ENCODE measurements at regions not wholly inside any gene's neighbourhood (a gene's known extent, or its start where the extent isn't known, plus 50 kb on each side); places are given as distances from the start of the nearest gene placed in this dataset.

DNA sequence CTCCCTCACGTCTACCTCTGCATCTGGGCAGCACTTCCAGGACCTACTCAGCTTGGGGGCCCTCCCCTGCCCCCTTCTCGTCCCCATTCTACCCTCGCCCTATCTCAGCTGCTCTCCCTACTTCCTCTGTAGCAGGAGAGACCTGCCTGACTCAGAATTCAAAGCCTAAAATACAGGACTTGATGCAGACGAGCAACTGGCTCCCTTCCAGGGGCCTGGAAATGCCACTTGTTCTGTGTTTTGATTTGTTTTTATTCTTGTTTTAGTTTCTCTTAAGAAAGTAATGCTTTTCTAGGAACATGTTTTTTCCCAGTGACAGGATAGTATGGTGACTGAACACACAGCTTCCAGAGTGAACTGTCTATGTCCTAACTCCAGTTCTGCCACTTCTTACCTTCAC is 320.4 kb upstream of the CDH4 start:
- intact Hi-C loops (cut with micrococcal nuclease), result no loop called here

DNA sequence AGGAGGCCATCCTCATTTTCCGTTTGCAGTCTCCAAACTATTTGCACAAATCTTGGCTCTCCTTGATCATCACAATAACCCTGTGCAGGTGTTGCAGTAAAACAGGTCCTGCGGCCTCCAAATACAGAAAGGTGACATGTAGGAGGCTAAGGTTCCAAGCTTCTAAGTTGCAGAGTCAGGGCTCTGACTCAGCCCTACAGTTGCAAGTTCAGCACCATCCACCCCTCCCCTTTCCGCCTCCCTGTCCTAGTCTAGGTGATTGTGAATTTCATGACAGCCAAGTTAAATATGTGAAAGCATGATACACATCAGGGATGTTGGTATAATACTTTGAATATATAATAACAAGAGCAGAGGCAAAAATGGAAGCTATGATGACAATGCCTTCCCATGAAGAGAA is 317.3 kb upstream of the CDH4 start:
- intact Hi-C loops (cut with micrococcal nuclease), result no loop called here

DNA sequence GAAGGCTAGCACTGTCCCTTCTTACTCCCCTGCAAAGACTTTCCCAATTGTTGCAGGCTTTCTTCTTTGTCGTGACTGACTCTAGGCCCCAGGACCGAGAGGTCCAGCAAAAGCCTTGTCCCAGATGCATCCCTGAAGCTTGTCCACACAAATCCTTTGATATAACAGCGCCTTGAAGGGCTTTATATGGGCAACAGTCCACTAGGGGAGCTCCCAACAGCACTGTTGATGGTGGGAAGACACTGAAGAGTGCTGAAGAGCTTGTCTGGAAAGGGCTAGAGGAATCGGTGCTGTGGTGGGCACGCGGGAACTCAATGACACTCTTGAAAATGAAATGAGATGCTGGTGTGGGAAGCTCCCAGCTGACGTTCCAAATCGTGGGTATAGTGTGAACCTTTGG is 316.1 kb upstream of the CDH4 start:
- intact Hi-C loops (cut with micrococcal nuclease), result no loop called here

DNA sequence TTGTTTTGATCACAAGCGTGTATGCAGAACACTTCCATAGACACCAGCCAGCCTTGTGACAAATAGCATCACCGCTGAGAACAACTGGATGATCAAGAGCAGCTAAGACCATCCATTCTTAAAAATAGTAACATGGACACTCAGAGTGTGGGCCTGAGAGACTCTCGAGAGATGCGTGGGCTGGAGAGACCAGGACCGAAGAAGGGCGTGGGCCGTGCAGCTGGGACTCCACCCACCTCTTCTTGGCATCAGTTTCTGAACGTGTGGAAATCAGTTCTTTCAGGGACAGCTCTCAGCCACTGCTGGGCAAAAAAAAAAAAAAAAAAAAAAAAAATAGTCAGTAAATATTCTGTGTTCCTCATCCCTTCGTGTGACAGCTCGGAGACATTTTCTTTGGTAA is 314.5 kb upstream of the CDH4 start:
- intact Hi-C loops (cut with micrococcal nuclease), result no loop called here

DNA sequence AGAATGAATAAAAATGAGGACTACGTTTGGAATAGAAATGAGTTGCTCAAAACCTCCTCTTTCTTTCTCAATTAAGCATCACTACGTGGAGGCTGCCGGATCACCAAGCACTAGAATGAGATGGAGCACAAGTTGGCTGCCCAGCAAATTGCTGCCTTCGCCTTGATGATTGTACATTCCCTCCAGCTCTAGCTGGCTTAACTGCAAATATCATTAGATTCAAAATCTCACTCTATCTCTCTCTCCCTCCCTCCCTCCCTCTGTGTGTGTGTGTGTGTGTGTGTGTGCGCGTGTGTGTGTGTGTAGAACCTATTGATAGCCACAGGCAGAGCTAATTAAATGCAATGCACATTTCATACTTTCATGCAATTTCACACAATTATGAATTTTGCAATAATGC is 310.7 kb upstream of the CDH4 start:
- intact Hi-C loops (cut with micrococcal nuclease), result no loop called here

DNA sequence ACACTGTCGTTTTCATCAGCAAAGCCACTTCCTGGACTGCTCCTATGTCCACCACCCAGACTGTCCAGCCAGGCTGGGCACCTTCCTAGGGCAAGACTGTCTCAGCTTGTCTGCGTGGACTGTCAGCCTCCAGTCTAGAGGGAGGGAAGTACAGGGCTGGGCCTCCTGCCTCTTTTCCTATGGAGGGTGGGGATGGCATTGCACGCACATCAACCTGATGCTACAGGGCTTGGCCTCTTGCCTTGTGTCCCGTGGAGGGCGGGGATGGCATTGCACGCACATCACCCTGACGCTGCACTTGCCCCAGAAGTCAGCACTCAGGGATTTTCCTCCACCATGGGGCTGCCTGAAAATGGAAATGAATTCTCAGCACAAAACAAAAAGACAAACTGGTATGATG is 304.2 kb upstream of the CDH4 start:
- intact Hi-C loops (cut with micrococcal nuclease), result no loop called here

DNA sequence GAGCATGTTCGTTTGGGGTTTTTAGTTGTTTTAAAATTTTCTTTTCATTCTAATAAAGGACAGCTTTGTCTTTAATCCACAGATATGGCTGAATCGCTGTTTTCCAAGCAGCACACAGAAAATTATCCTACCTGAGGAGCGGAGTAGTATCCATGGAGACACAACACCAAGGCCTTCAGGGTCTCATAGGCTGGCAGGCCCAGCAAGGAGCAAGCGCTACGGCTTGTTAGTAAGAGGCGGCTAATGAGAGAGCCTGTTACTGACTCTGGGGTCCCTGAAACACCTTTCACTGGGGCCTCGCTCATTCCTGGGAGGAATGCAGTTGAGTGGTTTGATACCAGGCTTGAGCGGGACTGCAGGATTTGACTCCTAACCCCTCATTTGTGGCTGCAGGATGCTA is 303.8 kb upstream of the CDH4 start:
- intact Hi-C loops (cut with micrococcal nuclease), result no loop called here

DNA sequence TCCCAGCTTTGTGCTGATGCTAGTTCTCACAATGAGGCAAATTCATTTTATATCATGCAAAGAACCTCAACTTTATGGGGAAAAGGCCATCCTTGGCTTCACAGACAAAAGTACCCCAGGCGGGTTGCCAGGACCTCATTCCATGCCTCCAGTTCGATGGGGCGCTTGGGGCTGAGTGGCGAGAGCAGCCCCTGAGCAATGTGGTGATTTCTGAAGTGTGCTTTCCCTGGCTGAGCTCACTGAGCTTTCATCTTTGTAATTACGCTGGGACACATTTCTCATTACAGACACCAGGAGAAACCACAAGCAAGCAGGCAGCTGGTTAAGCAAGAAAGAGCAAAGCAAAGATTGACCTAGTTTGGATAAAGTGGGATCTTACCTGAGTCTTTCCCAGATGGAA is 301.5 kb upstream of the CDH4 start:
- intact Hi-C loops (cut with micrococcal nuclease), result no loop called here

DNA sequence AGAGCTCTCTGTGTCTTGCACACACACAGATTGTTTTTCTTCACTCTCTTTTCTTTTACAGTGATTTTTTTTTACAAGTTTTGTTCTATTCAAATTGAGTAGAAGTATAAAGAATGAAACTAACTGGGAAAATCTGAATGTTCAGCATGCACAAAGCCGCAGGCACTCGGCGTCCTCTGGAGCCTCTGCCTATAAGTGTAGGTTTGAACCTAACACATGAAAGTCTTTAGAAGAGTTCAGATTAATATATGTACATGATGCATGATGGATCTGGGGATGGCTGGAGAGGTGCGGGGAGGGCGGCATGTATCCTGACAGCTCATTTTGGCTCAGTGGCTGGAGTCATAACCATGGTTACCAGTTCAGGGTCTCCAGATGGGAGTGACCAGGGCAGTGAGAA is 301.1 kb upstream of the CDH4 start:
- intact Hi-C loops (cut with micrococcal nuclease), result no loop called here

DNA sequence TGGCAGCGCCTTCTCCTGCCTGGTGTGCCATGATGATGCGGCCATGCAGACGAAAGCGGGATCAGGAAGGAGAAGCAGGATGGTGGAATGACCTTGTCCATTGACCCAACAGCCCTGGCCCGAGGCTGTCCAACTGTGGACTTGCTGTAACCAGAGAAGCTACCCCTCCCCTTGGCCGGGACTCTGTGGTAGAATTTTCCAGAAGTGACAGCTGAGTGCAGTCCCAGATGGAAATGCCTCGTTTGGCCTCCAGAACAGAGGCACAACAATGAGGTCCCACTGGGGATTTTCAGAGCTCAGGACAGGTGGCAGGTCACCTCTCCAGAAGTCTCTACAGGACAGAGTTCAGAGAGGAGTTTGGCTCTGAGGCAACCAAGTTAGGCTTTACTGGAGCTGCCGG is 299.2 kb upstream of the CDH4 start:
- intact Hi-C loops (cut with micrococcal nuclease), result no loop called here

DNA sequence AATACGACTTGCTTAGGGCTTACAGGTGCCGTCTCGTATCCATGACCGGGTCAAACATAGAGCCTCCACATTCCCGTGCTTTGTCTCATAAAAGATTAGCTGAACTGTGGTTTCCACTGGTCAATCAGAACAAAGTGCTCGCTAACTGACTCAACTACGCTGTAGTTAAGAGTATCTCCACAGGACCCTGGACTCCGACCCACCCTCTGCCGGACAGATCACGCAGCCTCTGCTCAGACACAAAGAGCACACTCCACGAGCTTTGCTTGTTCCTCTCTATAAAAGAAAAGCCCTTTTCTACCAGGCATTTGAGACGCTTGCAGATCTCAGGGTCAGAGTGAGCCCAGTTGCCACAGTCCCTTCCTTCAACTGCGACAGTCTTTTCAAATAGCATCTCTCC is 298.7 kb upstream of the CDH4 start:
- intact Hi-C loops (cut with micrococcal nuclease), result no loop called here

DNA sequence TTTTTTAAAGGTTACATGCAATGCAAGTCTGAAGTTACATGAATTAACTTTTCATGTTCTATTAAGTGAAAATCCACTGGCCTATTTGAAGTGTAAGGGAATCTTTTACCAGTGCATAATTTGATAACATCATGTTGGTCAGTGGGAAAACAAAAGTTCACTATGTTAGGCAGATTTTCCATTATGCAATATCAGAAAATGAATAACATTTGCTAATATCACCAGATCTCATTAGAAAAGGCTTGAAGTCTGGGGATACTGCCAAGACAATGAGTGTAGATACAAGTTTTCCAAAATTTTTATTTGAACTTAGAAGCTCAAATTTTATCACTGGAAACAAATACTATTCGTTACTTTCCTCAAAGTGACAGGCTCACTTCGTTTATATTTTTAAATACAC is 296.4 kb upstream of the CDH4 start:
- intact Hi-C loops (cut with micrococcal nuclease), result no loop called here

DNA sequence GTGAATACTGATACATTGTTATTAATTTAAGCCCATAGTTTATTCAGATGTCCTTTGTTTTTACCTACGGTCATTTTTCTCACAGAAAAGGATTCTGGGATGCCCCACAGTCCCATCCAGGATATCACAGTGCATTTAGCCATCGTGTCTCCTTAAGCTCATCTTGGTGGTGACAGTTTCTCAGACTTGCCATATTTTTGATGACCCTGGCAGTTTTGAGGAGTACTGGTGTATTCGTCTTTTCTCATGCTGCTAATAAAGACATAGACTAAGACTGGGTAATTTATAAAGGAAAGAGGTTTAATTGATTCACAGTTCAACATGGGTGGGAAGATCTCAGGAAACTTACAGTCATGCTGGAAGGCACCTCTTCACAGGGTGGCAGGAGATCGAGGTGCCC is 295.9 kb upstream of the CDH4 start:
- intact Hi-C loops (cut with micrococcal nuclease), result no loop called here

DNA sequence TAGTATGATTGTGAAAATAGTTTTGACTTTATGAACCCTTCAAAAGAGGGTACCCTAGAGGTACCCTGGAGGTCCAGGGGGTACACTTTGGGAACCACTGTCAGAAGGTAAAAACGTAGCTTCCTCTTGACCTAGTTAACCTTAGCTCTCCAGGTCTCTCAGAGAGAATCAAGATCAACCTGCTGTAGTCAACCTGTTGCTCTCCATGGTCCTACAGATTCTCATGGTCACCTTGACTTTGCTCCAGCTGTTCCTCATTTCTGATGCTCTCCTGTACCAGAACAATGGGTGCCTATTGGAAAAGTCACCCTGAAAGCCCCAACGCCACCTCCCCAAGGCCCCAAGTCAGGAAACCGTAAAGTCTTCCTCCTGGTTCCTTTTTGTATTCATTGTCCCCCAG is 294.4 kb upstream of the CDH4 start:
- intact Hi-C loops (cut with micrococcal nuclease), result no loop called here

DNA sequence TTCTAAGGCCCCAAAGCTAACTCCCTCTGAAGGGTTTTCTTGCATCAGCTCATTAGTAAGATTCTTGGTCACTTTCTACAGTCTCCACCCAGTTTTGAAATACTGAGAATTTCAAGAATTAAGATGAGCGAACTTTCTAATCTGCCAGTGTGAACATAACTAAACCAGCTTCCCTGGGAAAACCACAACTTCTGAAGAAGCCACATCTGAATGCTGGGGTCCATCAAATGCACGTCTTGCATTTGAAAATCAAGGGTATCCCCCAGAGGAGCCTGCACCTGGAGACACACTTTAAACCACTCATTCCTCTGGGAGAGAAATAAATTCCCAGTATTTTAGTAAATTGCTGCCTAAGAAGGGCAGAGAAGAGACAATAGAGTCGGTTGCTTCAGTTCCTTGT is 292.1 kb upstream of the CDH4 start:
- intact Hi-C loops (cut with micrococcal nuclease), result no loop called here

DNA sequence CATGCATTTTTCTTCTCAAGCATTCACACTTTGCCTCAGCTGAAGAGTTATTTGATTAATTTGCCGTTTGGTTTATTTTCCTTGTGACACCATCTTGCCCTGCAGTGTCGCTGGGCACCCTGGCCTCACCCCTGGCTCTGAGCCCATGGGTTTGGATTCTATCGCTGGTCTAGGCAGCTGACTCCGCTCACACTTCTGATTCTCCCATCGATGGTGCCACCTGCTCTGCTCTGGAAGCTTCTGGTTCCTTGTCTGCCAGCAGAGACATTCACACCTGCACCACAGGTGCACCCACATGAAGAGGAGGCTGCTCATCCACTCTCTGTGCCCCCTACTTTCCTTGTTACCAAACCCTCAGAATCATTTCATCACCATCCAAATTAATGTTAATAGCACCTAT is 291.6 kb upstream of the CDH4 start:
- intact Hi-C loops (cut with micrococcal nuclease), result no loop called here

DNA sequence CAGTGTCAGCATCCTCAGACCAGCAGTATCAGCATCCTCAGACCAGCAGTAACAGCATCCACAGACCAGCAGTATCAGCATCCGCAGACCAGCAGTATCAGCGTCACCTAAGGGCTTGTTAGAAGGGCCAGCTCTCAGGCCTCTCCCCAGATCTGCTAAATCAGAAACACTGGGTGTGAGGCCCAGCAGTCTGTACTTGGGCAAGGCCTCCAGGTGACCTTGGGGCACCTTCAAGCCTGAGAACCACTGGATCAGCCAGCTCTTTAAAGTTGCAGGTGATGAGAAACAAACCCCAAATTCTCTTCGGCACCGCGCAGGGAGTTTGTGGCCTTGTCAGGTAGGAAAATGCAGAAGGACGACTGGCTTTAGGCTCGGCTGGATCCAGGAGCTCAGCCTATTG is 290.5 kb upstream of the CDH4 start:
- intact Hi-C loops (cut with micrococcal nuclease), result no loop called here

DNA sequence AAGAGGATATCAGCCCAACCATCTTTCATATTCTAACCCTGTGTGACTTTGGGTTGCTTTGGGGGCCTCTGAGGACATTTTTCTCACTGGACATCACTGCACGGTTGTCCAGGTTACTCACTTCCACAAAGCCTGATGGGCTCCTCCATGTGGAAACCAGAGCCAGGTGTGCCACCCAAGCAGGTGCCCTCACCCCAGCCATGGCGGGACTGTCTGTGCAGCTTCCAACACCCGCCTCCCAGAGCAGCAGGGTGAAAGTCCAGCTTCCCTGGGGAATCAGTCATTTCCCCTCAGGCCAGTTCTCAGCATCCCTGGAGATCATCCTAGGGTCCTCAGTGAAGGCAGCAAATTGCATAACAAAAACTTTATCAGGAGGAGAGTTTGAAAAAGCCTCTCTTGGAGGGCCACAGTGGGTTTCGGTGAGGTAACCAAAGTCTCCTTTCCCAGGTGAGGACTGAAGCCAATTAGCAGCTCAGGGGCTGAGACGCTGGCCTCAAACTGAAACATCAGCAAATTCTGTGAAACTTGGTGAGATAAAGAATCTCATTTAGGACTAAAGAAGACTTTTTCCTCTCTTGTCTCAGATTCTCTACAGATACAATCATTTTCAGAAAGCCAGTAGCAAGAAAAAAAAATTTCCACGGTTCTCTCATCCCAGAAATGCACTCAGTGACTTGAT is 289.6 kb upstream of the CDH4 start:
- intact Hi-C loops (cut with micrococcal nuclease), result no loop called here

DNA sequence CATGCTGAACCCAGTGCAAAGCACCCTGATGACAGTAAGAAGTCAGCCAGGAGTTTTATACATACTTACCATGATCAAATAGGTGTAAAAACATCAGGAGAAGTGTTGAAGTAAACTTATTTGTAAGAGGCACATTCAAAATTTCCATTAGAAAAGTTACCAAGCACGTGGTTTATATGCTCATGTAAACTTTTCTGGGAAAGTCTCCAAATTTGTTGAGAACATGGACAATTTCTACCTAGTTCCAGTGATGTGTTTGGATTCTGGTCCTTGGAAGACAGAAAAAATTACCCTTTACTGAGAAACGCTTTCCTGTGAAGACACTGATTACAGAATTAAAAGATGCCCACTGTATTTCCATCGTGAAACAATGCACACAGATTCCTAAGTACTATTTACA is 288.9 kb upstream of the CDH4 start:
- intact Hi-C loops (cut with micrococcal nuclease), result no loop called here

DNA sequence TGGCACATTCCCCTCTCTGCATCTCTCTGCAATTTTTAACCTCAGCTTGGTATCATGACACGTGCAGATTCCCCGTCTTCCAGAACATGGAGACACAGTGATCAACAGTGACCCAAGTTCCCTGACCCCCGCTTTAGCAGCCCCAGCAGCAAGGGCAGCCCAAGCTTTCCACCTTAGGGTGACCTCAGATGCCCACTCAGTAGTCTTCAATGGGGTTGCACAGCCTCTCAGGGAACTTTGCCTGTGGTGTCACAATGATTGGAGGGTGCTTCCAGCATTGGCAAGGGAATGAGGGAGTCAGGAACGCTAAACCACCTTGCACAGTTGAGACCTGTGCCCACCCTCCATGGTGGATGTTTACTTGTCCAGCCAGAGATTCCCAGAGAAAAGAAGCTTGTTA is 287.1 kb upstream of the CDH4 start:
- intact Hi-C loops (cut with micrococcal nuclease), result no loop called here

DNA sequence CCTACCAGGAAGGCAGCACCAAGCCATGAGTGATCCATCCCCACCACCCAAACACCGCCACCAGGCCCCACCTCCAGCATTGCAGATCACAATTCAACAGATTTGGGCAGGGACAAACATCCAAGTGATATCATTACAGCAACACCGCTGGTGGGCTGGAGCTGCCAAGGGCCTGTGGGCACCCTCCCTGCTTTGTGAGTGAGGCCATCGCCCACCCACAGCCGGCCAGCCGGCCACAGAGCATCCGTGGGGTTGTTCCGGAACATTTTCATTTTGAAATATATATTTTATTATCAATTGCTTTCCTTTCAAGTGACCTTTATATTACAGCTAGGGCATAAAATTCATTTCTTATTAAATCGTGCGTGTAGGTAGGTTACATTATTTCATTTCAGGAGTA is 286.0 kb upstream of the CDH4 start:
- intact Hi-C loops (cut with micrococcal nuclease), result no loop called here

DNA sequence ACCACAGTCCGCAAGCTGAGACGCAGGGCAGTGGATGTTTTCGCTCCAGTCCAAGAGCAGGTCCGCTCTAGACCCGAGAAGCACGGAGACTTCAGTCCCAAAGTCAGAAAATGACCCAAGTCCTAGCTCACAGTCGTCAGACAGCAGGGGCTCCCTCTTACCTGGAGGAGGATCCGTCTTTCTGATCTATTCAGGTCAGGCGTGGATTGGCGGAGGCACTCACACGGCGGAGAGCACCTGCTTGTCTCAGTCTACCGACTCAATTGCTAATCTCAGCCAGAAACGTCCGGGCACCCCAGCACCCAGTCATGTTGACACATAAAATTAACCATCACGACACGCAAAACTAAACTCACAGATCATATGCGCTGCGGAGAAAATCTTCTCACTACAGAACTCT is 285.3 kb upstream of the CDH4 start:
- intact Hi-C loops (cut with micrococcal nuclease), result no loop called here

DNA sequence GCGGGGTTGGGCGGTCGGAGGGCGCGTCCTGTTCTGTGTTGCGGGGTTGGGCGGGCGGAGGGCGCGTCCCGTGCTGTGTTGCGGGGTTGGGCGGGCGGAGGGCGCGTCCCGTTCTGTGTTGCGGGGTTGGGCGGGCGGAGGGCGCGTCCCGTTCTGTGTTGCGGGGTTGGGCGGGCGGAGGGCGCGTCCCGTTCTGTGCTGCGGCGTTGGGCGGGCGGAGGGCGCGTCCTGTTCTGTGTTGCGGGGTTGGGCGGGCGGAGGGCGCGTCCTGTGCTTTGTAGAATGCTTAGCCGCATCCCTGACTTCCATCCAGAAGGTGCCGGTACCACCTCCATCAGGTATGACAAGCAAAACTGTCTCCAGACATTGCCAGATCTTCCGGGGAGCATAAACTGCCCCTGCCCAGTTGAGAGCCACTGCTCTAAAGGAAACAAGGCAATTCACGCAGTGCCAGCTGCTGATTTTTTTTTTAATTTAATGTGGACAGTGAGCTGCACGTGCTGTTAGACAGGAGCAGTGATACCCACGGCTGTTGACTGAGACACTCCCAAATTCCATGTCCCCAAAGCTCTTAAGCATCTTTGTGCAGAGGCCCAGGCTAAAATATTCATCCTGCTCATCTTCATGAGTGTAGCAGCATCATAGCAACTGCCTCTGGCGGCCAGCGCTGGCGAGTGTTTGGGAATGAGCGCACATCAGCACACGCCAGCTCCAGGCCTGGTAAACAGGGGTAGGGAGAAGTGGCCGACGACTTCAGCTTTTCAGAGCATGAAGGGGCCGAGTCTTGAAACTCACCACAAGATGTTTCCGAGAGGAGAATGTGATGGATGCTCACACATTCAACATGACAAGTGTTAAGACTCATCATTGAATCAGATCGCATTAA is 284.4 kb upstream of the CDH4 start:
- intact Hi-C loops (cut with micrococcal nuclease), result no loop called here
